ENCODE measurements at regions not wholly inside any gene's neighbourhood (a gene's known extent, or its start where the extent isn't known, plus 50 kb on each side); places are given as distances from the start of the nearest gene placed in this dataset.

GRCh38 chr9:20178679-20179078, 389.8 kb upstream of the SLC24A2 start:
- TF ChIP-seq POLR2A (IDR thresholded peaks at IDR 0.05; ENCODE audit: low read depth, low read length) (no peak), RCOR1 (IDR thresholded peaks at IDR 0.05; ENCODE audit: insufficient replicate concordance, low read length) (no peak), USF2 (IDR thresholded peaks at IDR 0.05; ENCODE audit: low read depth, low read length) (no peak), BHLHE40 (IDR thresholded peaks at IDR 0.05; ENCODE audit: low read depth, low read length) (no peak), FOS (IDR thresholded peaks at IDR 0.05; ENCODE audit: low read depth, low read length) (no peak), ELK1 (IDR thresholded peaks at IDR 0.05; ENCODE audit: borderline replicate concordance, low read depth, low read length) (no peak), SMC3 (IDR thresholded peaks at IDR 0.05; ENCODE audit: low read depth, low read length) (no peak), CTCF (conservative IDR thresholded peaks at IDR 0.05; ENCODE audit: low read depth, low read length) (no peak), MXI1 (IDR thresholded peaks at IDR 0.05; ENCODE audit: borderline replicate concordance, low read depth, low read length) (no peak), CHD1 (IDR thresholded peaks at IDR 0.05; ENCODE audit: low read depth, low read length) (no peak), MAZ (IDR thresholded peaks at IDR 0.05; ENCODE audit: borderline replicate concordance, low read depth, low read length) (no peak), CEBPB (IDR thresholded peaks at IDR 0.05; ENCODE audit: low read depth, low read length) (no peak), RAD21 (IDR thresholded peaks at IDR 0.05; ENCODE audit: low read length) (no peak), NFE2L2 (IDR thresholded peaks at IDR 0.05; ENCODE audit: low read depth, low read length) (no peak)
